WTC11 (cell line): ENCODE measurements at regions not wholly inside any gene's neighbourhood (a gene's known extent, or its start where the extent isn't known, plus 50 kb on each side); places are given as distances from the start of the nearest gene placed in this dataset.

Source experiments
- ATAC-seq: fragments of 200-7000 bp; cut with Tn5 transposase; 2 replicates; pipeline ENCODE4 v1.10.0; 2021; ENCODE audit warnings: mild to moderate bottlenecking, moderate library complexity
- CTCF ChIA-PET: fragments of 300-600 bp; sonication (Branson Sonifier 250); formaldehyde crosslinking; loops from one replicate; lab custom pipeline; 2021; ENCODE audit warnings: antibody characterized with exemption; lab: Charles Lee
- POLR2A ChIA-PET: fragments of 350-600 bp; sonication (Branson Sonifier 250); formaldehyde crosslinking; loops from one replicate; lab custom pipeline; 2021; ENCODE audit warnings: antibody characterized with exemption; lab: Charles Lee
- DNase-seq: peaks from one replicate; pipeline ENCODE4 v3.0.0; 2021; ENCODE audit warnings: low spot score
- H3K27ac Mint-ChIP-seq: 2 replicates; pipeline ENCODE4 v1.8.0; 2021; ENCODE audit warnings: mixed read lengths
- H3K27me3 Mint-ChIP-seq: 2 replicates; pipeline ENCODE4 v1.8.0; 2021; ENCODE audit warnings: low read depth, mild to moderate bottlenecking, moderate library complexity, mixed read lengths
- H3K36me3 Mint-ChIP-seq: 2 replicates; pipeline ENCODE4 v1.8.0; 2021; ENCODE audit warnings: mixed read lengths
- H3K4me1 Mint-ChIP-seq: 2 replicates; pipeline ENCODE4 v1.8.0; 2022; ENCODE audit warnings: mixed read lengths
- H3K4me3 Mint-ChIP-seq: 2 replicates; pipeline ENCODE4 v1.8.0; 2021; ENCODE audit warnings: mild to moderate bottlenecking, moderate library complexity, mixed read lengths
- H3K9me3 Mint-ChIP-seq: 2 replicates; pipeline ENCODE4 v1.8.0; 2021; ENCODE audit warnings: mixed read lengths
- CBFB ChIP-seq: sonication (generic); formaldehyde crosslinking; IDR thresholded peaks from 2 replicates; pipeline ENCODE4 v1.8.1; 2022; ENCODE audit warnings: mild to moderate bottlenecking, low read depth, missing genetic modification reagents
- ELF4 ChIP-seq: sonication (generic); formaldehyde crosslinking; IDR thresholded peaks from 2 replicates; pipeline ENCODE4 v1.8.1; 2022; ENCODE audit warnings: low read depth, mild to moderate bottlenecking, moderate library complexity, missing genetic modification reagents
- GRHL2 ChIP-seq: fragments of 250-450 bp; sonication (Bioruptor Pico); IDR thresholded peaks from 2 replicates; pipeline ENCODE4 v1.8.0; 2022; ENCODE audit warnings: mild to moderate bottlenecking, moderate library complexity; ENCODE audit not compliant: insufficient replicate concordance, severe bottlenecking
- HMGA2 ChIP-seq: fragments of 250-450 bp; sonication (Bioruptor Pico); IDR thresholded peaks from 2 replicates; pipeline ENCODE4 v1.4.0; 2021; ENCODE audit warnings: mild to moderate bottlenecking, moderate library complexity
- IRF2 ChIP-seq: sonication (generic); formaldehyde crosslinking; IDR thresholded peaks from 2 replicates; pipeline ENCODE4 v1.8.0; 2022; ENCODE audit warnings: low read depth, missing genetic modification reagents, borderline replicate concordance
- NR1H2 ChIP-seq: sonication (generic); formaldehyde crosslinking; IDR thresholded peaks from 2 replicates; pipeline ENCODE4 v1.9.0; 2021; ENCODE audit warnings: mild to moderate bottlenecking, moderate library complexity, missing genetic modification reagents
- NR3C1 ChIP-seq: sonication (generic); formaldehyde crosslinking; conservative IDR thresholded peaks from 2 replicates; pipeline ENCODE4 v1.8.1; 2023; ENCODE audit warnings: low read depth, mild to moderate bottlenecking, missing genetic modification reagents
- PRRX2 ChIP-seq: fragments of 250-450 bp; sonication (Bioruptor Pico); IDR thresholded peaks from 2 replicates; pipeline ENCODE4 v1.8.0; 2021; ENCODE audit warnings: mild to moderate bottlenecking
- SP1 ChIP-seq: sonication (generic); formaldehyde crosslinking; conservative IDR thresholded peaks from 2 replicates; pipeline ENCODE4 v1.8.1; 2022; ENCODE audit warnings: missing genetic modification reagents
- ZNF121 ChIP-seq: sonication (generic); formaldehyde crosslinking; IDR thresholded peaks from 2 replicates; pipeline ENCODE4 v1.8.0; 2023; ENCODE audit warnings: missing genetic modification reagents
- ZNF423 ChIP-seq: fragments of 250-450 bp; sonication (Bioruptor Pico); IDR thresholded peaks from 2 replicates; pipeline ENCODE4 v2.1.2; 2022; ENCODE audit warnings: mild to moderate bottlenecking, moderate library complexity
- ZNF671 ChIP-seq: fragments of 250-450 bp; sonication (Bioruptor Pico); IDR thresholded peaks from 2 replicates; pipeline ENCODE4 v1.8.0; 2021; ENCODE audit warnings: mild to moderate bottlenecking
- TF ChIP-seq, protein P1 (sequence below): sonication (generic); formaldehyde crosslinking; IDR thresholded peaks from 2 replicates; pipeline ENCODE4 v1.8.0; 2023; ENCODE audit warnings: mild to moderate bottlenecking, missing genetic modification reagents
- TF ChIP-seq, protein P2 (sequence below): fragments of 200-600 bp; IDR thresholded peaks from 2 replicates; pipeline ENCODE4 v1.8.0; 2022; ENCODE audit warnings: antibody characterized with exemption
- TF ChIP-seq, protein P3 (sequence below): sonication (generic); formaldehyde crosslinking; IDR thresholded peaks from 2 replicates; pipeline ENCODE4 v1.8.1; 2023; ENCODE audit warnings: mild to moderate bottlenecking, missing genetic modification reagents
- TF ChIP-seq, protein P4 (sequence below): sonication (generic); formaldehyde crosslinking; IDR thresholded peaks from 2 replicates; pipeline ENCODE4 v1.8.1; 2023; ENCODE audit warnings: mild to moderate bottlenecking, missing genetic modification reagents, moderate library complexity
- TF ChIP-seq, protein P5 (sequence below): sonication (generic); formaldehyde crosslinking; IDR thresholded peaks from 2 replicates; pipeline ENCODE4 v1.8.0; 2022; ENCODE audit warnings: mild to moderate bottlenecking, missing genetic modification reagents
- TF ChIP-seq, protein P6 (sequence below): fragments of 250-450 bp; sonication (Bioruptor Pico); IDR thresholded peaks from 2 replicates; pipeline ENCODE4 v1.9.0; 2021; ENCODE audit warnings: mild to moderate bottlenecking

DNA sequence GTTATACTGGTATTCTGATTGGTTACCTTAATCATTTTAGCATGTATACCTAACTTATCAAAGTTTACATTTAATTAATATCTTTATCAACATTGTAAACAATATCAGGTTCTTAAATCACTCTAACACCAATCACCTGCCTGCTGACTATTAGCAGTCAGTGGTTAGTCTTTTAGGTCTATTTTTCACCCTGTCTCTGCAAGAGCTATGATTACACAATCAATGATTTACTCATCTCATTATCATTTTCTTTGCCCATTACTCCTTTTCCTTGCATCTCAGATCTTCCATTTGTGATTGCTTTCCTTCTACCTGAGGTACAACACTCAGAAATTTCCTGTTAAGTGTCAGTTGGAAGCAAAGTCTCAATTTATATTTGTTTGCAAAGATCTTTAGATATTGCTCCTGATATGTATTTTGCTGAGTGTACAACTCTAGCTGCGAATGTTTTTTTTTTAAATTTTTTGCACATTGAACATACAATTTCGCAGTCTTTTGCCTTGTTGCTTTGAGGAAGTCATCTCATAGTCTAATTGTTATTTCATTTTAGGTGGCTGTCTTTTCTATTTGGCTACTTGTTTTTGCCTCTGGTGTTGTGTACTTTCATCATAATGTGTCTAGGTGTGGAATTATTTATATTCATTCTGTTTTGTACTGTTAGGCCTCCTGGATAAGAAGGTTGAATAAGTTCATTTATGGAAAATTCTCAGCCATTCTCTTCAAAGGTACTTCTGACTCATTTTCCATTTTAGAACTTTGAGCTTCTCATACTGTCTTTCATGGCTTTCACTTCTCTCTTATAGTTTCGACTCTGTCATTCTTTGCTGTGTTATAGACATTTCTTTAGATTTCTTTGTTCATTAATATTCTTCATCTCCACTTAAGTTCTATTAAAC is 104.9 kb upstream of the CEP162 start:
- H3K27me3 Mint-ChIP-seq: no peaks in the 10 kb centered on the region
- POLR2A ChIA-PET: no interaction called here

DNA sequence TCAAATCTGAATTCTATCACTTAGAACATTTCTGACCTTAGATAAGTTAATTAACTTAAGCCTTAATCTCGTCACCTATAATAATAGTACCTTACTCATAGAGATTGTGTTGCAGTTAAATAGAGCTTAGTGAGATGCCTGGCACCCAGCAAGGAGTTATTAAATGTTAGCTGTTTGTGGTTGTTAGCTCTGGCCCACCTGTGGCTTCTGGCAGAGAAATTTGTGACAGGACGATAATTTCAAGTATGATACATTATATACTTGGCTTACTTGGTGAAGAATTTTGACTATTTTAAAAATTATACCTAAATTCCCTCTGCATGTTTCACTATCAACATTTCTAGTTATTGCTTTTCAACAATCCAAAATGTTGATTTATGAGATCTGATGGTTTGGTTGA is 102.9 kb upstream of the CEP162 start:
- Mint-ChIP-seq H3K36me3 (peaks cover under 1% of the 10 kb centered on the region; the same call in 1 of the 2 replicates), H3K4me1 (peaks cover 14% of the 10 kb centered on the region), H3K9me3 (peaks cover 3% of the 10 kb centered on the region)
- CTCF ChIA-PET: no interaction called here
- TF ChIP-seq PRRX2 (CRISPR knock-in tag) (no peak), NR1H2 (no peak), IRF2 (CRISPR knock-in tag) (no peak), CBFB (no peak), ZNF423 (no peak), HMGA2 (CRISPR knock-in tag) (no peak), NR3C1 (no peak), SP1 (CRISPR knock-in tag) (no peak)
- TF ChIP-seq, protein P1, sequence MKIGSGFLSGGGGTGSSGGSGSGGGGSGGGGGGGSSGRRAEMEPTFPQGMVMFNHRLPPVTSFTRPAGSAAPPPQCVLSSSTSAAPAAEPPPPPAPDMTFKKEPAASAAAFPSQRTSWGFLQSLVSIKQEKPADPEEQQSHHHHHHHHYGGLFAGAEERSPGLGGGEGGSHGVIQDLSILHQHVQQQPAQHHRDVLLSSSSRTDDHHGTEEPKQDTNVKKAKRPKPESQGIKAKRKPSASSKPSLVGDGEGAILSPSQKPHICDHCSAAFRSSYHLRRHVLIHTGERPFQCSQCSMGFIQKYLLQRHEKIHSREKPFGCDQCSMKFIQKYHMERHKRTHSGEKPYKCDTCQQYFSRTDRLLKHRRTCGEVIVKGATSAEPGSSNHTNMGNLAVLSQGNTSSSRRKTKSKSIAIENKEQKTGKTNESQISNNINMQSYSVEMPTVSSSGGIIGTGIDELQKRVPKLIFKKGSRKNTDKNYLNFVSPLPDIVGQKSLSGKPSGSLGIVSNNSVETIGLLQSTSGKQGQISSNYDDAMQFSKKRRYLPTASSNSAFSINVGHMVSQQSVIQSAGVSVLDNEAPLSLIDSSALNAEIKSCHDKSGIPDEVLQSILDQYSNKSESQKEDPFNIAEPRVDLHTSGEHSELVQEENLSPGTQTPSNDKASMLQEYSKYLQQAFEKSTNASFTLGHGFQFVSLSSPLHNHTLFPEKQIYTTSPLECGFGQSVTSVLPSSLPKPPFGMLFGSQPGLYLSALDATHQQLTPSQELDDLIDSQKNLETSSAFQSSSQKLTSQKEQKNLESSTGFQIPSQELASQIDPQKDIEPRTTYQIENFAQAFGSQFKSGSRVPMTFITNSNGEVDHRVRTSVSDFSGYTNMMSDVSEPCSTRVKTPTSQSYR (CRISPR knock-in tag): no peak
- TF ChIP-seq, protein P2, sequence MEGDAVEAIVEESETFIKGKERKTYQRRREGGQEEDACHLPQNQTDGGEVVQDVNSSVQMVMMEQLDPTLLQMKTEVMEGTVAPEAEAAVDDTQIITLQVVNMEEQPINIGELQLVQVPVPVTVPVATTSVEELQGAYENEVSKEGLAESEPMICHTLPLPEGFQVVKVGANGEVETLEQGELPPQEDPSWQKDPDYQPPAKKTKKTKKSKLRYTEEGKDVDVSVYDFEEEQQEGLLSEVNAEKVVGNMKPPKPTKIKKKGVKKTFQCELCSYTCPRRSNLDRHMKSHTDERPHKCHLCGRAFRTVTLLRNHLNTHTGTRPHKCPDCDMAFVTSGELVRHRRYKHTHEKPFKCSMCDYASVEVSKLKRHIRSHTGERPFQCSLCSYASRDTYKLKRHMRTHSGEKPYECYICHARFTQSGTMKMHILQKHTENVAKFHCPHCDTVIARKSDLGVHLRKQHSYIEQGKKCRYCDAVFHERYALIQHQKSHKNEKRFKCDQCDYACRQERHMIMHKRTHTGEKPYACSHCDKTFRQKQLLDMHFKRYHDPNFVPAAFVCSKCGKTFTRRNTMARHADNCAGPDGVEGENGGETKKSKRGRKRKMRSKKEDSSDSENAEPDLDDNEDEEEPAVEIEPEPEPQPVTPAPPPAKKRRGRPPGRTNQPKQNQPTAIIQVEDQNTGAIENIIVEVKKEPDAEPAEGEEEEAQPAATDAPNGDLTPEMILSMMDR: no peak
- TF ChIP-seq, protein P3, sequence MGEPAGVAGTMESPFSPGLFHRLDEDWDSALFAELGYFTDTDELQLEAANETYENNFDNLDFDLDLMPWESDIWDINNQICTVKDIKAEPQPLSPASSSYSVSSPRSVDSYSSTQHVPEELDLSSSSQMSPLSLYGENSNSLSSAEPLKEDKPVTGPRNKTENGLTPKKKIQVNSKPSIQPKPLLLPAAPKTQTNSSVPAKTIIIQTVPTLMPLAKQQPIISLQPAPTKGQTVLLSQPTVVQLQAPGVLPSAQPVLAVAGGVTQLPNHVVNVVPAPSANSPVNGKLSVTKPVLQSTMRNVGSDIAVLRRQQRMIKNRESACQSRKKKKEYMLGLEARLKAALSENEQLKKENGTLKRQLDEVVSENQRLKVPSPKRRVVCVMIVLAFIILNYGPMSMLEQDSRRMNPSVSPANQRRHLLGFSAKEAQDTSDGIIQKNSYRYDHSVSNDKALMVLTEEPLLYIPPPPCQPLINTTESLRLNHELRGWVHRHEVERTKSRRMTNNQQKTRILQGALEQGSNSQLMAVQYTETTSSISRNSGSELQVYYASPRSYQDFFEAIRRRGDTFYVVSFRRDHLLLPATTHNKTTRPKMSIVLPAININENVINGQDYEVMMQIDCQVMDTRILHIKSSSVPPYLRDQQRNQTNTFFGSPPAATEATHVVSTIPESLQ (CRISPR knock-in tag): no peak
- TF ChIP-seq, protein P4, sequence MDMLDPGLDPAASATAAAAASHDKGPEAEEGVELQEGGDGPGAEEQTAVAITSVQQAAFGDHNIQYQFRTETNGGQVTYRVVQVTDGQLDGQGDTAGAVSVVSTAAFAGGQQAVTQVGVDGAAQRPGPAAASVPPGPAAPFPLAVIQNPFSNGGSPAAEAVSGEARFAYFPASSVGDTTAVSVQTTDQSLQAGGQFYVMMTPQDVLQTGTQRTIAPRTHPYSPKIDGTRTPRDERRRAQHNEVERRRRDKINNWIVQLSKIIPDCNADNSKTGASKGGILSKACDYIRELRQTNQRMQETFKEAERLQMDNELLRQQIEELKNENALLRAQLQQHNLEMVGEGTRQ (CRISPR knock-in tag): no peak
- TF ChIP-seq, protein P5, sequence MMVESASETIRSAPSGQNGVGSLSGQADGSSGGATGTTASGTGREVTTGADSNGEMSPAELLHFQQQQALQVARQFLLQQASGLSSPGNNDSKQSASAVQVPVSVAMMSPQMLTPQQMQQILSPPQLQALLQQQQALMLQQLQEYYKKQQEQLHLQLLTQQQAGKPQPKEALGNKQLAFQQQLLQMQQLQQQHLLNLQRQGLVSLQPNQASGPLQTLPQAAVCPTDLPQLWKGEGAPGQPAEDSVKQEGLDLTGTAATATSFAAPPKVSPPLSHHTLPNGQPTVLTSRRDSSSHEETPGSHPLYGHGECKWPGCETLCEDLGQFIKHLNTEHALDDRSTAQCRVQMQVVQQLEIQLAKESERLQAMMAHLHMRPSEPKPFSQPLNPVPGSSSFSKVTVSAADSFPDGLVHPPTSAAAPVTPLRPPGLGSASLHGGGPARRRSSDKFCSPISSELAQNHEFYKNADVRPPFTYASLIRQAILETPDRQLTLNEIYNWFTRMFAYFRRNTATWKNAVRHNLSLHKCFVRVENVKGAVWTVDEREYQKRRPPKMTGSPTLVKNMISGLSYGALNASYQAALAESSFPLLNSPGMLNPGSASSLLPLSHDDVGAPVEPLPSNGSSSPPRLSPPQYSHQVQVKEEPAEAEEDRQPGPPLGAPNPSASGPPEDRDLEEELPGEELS (CRISPR knock-in tag): no peak
- TF ChIP-seq, all 79 proteins: peak for 0
- DNase-seq (no peak), ATAC-seq (no peak)
- Mint-ChIP-seq H3K27ac (no peak overlapping the region), H3K4me3 (no peak overlapping the region), H3K27me3 (no peaks in the 10 kb centered on the region)
- POLR2A ChIA-PET: no interaction called here

More for the DNA sequence above, 104.9 kb upstream of the CEP162 start:
- Mint-ChIP-seq H3K36me3 (peaks cover 14% of the 10 kb centered on the region), H3K4me1 (peaks cover 14% of the 10 kb centered on the region), H3K4me3 (no peak overlapping the region), H3K27ac (no peak overlapping the region), H3K9me3 (peaks cover 20% of the 10 kb centered on the region)
- TF ChIP-seq GRHL2 (no peak), ELF4 (no peak), ZNF121 (CRISPR knock-in tag) (no peak), ZNF671 (CRISPR knock-in tag) (no peak)
- TF ChIP-seq, protein P6, sequence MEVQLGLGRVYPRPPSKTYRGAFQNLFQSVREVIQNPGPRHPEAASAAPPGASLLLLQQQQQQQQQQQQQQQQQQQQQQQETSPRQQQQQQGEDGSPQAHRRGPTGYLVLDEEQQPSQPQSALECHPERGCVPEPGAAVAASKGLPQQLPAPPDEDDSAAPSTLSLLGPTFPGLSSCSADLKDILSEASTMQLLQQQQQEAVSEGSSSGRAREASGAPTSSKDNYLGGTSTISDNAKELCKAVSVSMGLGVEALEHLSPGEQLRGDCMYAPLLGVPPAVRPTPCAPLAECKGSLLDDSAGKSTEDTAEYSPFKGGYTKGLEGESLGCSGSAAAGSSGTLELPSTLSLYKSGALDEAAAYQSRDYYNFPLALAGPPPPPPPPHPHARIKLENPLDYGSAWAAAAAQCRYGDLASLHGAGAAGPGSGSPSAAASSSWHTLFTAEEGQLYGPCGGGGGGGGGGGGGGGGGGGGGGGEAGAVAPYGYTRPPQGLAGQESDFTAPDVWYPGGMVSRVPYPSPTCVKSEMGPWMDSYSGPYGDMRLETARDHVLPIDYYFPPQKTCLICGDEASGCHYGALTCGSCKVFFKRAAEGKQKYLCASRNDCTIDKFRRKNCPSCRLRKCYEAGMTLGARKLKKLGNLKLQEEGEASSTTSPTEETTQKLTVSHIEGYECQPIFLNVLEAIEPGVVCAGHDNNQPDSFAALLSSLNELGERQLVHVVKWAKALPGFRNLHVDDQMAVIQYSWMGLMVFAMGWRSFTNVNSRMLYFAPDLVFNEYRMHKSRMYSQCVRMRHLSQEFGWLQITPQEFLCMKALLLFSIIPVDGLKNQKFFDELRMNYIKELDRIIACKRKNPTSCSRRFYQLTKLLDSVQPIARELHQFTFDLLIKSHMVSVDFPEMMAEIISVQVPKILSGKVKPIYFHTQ: no peak
- CTCF ChIA-PET: no interaction called here
- DNase-seq (no peak), ATAC-seq (no peak)
